Endothelial cell (in vitro differentiated cells): ENCODE measurements at regions not wholly inside any gene's neighbourhood (a gene's known extent, or its start where the extent isn't known, plus 50 kb on each side); places are given as distances from the start of the nearest gene placed in this dataset.

ENCODE experiments used
- DNase-seq: peaks from one replicate; pipeline ENCODE4 v3.0.0; 2021; ENCODE audit warnings: low spot score
- H3K27ac Mint-ChIP-seq: one replicate; pipeline ENCODE4 v1.8.0; 2021; ENCODE audit warnings: mixed read lengths, inconsistent platforms; ENCODE audit not compliant: unreplicated experiment
- H3K27me3 Mint-ChIP-seq: one replicate; pipeline ENCODE4 v1.8.0; 2021; ENCODE audit warnings: mild to moderate bottlenecking, moderate library complexity, mixed read lengths, inconsistent platforms; ENCODE audit not compliant: unreplicated experiment
- H3K36me3 Mint-ChIP-seq: one replicate; pipeline ENCODE4 v1.8.0; 2021; ENCODE audit warnings: mild to moderate bottlenecking, low read depth, mixed read lengths, inconsistent platforms; ENCODE audit not compliant: unreplicated experiment
- H3K4me1 Mint-ChIP-seq: one replicate; pipeline ENCODE4 v1.8.0; 2021; ENCODE audit warnings: mild to moderate bottlenecking, mixed read lengths, inconsistent platforms; ENCODE audit not compliant: unreplicated experiment
- H3K4me3 Mint-ChIP-seq: one replicate; pipeline ENCODE4 v1.8.0; 2021; ENCODE audit warnings: mild to moderate bottlenecking, mixed read lengths, inconsistent platforms; ENCODE audit not compliant: unreplicated experiment
- H3K9me3 Mint-ChIP-seq: one replicate; pipeline ENCODE4 v1.8.0; 2021; ENCODE audit warnings: mixed read lengths, inconsistent platforms; ENCODE audit not compliant: unreplicated experiment
- TF ChIP-seq, protein P1 (sequence below): fragments of 200-600 bp; sonication (generic); IDR thresholded peaks from one replicate; pipeline ENCODE4 v1.5.0; 2021; ENCODE audit warnings: antibody characterized with exemption; ENCODE audit not compliant: unreplicated experiment

DNA sequence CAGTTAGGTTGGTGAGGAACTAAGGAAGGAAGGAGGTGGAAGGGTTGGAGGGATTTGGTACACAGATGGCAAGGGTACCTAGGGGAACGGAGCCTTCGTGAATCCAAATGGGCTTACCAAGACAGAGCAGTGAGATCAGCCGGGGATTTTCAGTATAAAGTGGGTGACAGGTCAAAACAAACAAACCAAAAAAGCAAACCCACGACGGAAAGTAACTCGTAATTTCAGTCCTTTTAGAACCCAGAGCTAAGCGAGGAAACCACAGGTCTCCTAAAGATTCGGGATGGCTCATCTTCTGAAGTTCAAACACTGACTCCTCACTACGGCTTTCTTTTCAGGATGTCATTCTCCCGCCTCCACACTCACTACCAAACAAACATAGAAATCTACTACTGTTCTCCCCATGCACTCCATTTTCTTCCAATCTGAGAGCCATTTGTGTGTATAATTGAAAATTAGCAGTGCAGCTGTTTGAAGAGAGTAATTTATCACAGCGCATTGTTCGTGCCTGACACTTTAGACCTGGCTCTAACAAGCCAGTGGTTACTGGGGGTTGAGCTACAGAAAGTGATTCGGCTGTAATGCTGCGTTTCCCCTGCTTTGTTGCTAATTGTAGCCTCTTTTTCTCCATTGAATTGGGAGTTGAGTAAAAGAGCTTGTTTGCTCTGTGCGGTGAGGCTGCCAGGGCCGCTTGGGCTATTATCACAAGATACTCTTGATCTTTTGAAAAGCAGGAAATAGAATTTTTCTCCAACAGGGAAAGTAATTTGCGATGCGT lies 64.7 kb upstream of the CCDC39 start:
- Mint-ChIP-seq H3K27me3 (no peaks in the 10 kb centered on the region), H3K4me3 (no peak overlapping the region), H3K9me3 (no peaks in the 10 kb centered on the region), H3K36me3 (no peaks in the 10 kb centered on the region), H3K4me1 (peaks cover 3% of the 10 kb centered on the region), H3K27ac (no peak overlapping the region)
- TF ChIP-seq, protein P1, sequence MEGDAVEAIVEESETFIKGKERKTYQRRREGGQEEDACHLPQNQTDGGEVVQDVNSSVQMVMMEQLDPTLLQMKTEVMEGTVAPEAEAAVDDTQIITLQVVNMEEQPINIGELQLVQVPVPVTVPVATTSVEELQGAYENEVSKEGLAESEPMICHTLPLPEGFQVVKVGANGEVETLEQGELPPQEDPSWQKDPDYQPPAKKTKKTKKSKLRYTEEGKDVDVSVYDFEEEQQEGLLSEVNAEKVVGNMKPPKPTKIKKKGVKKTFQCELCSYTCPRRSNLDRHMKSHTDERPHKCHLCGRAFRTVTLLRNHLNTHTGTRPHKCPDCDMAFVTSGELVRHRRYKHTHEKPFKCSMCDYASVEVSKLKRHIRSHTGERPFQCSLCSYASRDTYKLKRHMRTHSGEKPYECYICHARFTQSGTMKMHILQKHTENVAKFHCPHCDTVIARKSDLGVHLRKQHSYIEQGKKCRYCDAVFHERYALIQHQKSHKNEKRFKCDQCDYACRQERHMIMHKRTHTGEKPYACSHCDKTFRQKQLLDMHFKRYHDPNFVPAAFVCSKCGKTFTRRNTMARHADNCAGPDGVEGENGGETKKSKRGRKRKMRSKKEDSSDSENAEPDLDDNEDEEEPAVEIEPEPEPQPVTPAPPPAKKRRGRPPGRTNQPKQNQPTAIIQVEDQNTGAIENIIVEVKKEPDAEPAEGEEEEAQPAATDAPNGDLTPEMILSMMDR: no peak
- DNase-seq: no peak

DNA sequence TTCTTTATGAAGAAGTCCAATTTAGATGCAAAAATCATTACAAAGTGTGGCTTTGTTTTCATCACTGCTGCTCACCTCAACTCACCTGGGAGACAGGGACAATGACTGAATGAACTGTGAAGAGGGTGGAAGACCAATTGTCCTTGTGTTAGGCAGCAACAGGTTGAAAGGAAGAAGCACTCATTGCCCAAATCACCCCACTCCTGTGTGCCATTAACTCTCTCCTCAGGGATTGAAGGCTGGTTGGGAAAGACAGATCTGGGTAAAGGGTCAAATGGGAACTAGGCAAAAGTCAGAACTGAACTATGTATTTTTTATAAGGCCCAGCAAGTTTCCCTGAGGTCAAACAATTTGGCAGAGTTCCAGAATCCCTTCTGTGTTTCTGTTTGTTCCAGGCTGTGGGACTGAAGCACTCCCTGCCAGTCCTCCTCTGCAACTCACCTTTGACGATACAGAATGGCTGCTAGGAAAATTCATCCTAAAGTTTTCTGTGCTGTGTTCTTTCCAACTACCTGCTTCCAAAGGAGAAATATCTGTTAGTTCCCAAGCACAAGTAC lies 68.6 kb upstream of the CCDC39 start:
- Mint-ChIP-seq H3K4me1 (peaks cover 3% of the 10 kb centered on the region), H3K36me3 (no peaks in the 10 kb centered on the region), H3K9me3 (no peaks in the 10 kb centered on the region), H3K27me3 (no peaks in the 10 kb centered on the region), H3K27ac (no peak overlapping the region), H3K4me3 (no peak overlapping the region)
- TF ChIP-seq, protein P1: no peak
- DNase-seq: no peak

DNA sequence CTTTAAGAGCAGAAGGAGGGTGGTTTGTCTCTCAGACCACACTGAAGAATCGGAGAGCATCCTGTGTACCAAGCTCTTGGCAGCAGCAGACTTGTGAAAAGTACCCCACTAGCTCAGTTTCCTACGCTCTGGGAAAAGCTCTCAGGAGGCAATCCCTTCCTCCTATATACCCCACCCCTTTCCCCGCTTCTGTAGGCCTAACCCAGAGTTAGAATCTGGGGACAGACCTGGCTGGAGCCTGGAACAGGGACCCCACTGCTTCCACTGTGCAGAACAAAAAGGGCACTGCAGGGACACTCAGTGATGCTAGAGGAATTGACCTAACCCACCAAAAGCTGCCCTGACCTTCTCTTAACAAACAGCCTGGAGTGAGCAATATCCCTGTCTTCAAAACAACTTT lies 70.0 kb upstream of the CCDC39 start:
- peaks cover 3% of the 10 kb centered on the region for H3K4me1 Mint-ChIP-seq
- no peaks in the 10 kb centered on the region for H3K27me3 Mint-ChIP-seq
- DNase-seq: no peak
- H3K27ac Mint-ChIP-seq: no peak overlapping the region
- TF ChIP-seq, protein P1: no peak
- no peaks in the 10 kb centered on the region for H3K9me3 Mint-ChIP-seq
- H3K4me3 Mint-ChIP-seq: no peak overlapping the region
- H3K36me3 Mint-ChIP-seq: no peaks in the 10 kb centered on the region

DNA sequence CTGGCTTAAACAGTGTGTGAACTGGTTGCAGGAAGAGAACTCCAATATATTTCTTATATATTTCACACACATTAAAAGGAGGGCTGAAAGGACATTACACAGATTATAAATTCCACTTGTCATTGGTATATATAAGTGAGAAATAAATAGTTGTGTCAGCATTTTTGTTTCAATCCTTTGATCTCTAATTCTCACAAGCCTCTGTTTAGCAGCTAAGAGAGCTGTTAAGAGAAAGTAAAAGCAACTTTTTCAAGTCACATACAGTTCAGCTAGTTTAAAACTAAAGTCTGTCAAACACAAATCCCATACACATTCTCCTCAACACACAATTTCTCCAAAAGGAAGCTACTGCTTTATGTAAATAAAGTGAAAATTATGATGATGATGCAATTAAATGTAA lies 70.5 kb upstream of the CCDC39 start:
- H3K4me3 Mint-ChIP-seq: no peak overlapping the region
- no peak overlapping the region for H3K27ac Mint-ChIP-seq
- TF ChIP-seq, protein P1: no peak
- H3K9me3 Mint-ChIP-seq: no peaks in the 10 kb centered on the region
- H3K27me3 Mint-ChIP-seq: no peaks in the 10 kb centered on the region
- no peak for DNase-seq
- H3K36me3 Mint-ChIP-seq: no peaks in the 10 kb centered on the region
- peaks cover 3% of the 10 kb centered on the region for H3K4me1 Mint-ChIP-seq

DNA sequence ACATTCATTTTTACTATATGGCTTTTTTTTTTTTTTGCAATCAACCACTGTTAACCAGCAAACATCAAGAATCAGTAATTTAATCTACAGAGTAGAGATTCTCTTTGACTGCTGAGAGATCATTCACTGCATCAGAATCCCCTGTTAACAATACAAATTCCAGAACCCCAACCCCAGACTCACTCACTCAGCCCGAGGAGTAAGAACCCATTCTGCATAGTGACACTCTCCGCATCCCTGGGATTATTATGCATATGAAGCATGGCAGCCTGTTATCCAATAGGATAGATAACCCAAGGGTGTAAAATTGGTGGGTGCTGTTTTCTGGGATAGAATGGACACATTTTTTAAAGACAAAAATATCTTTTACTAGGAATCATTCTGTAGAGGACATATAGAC lies 76.3 kb upstream of the CCDC39 start:
- DNase-seq: no peak
- H3K4me3 Mint-ChIP-seq: no peak overlapping the region
- H3K27me3 Mint-ChIP-seq: no peaks in the 10 kb centered on the region
- H3K9me3 Mint-ChIP-seq: no peaks in the 10 kb centered on the region
- no peak overlapping the region for H3K27ac Mint-ChIP-seq
- TF ChIP-seq, protein P1: no peak
- no peaks in the 10 kb centered on the region for H3K4me1 Mint-ChIP-seq
- no peaks in the 10 kb centered on the region for H3K36me3 Mint-ChIP-seq
